Adrenal gland (tissue), 9 donors: ENCODE measurements at regions not wholly inside any gene's neighbourhood (a gene's known extent, or its start where the extent isn't known, plus 50 kb on each side); places are given as distances from the start of the nearest gene placed in this dataset.

ENCODE experiments used
- DNase-seq, 7 donors: peaks; one replicate each; pipeline ENCODE4 v3.0.0-alpha.2; 2019 to 2020
- H3K27ac ChIP-seq, 5 donors: fragments of 200-600 bp; sonication (generic) in 4 of 5; 1 replicate in 3 of 5; 2 replicates in 2 of 5; pipeline versions ENCODE4 v1.5.1 to v1.8.0; 2016 to 2020; ENCODE audit warnings: mild to moderate bottlenecking in 1 of 5
- H3K27me3 ChIP-seq: fragments of 200-600 bp; 2 replicates; pipeline ENCODE4 v1.8.0; 2021
- H3K36me3 ChIP-seq, 2 donors: fragments of 200-600 bp; replicated peaks in 1 of 2; 1 replicate in 1 of 2; 2 replicates in 1 of 2; pipeline versions ENCODE4 v1.5.1 to v1.8.0; 2018 to 2022
- H3K4me1 ChIP-seq, 2 donors: fragments of 200-600 bp; replicated peaks in 1 of 2; 1 replicate in 1 of 2; 2 replicates in 1 of 2; pipeline versions ENCODE4 v1.5.1 to v1.8.0; 2018 to 2021
- H3K4me3 ChIP-seq, 4 donors: fragments of 200-600 bp; sonication (generic) in 3 of 4; one replicate each; pipeline ENCODE4 v1.5.1; 2016 to 2018
- H3K9me3 ChIP-seq, 3 donors: fragments of 200-600 bp; sonication (generic) in 1 of 3; replicated peaks in 1 of 3; 1 replicate in 2 of 3; 2 replicates in 1 of 3; pipeline versions ENCODE4 v1.5.1 to v1.8.0; 2016 to 2021
- POLR2A ChIP-seq, 2 donors: fragments of 450-650 bp; IDR thresholded peaks; one replicate each; pipeline ENCODE4 v1.6.1; 2017; ENCODE audit warnings: antibody characterized with exemption in 2 of 2, mild to moderate bottlenecking in 2 of 2, moderate library complexity in 1 of 2
- WGBS, 4 donors: extraction: QIAGEN DNeasy Blood & Tissue Kit in 2 of 4; methylation state at CpG; one replicate each; pipeline versions ENCODE4 v1.1.5 to v1.1.7; 2013 to 2017; 5-methylcytosine and 5-hydroxymethylcytosine counted together
- intact Hi-C, 2 donors: fragments of 100-400 bp; cut with DNase I; formaldehyde crosslinking; loops; one replicate each; pipeline versions ENCODE4 v1.14.1 to v1.15.0; 2022 to 2023
- TF ChIP-seq, protein P1 (sequence below), 6 experiments: fragments of 450-650 bp in 4 of 6; fragments of 200-600 bp in 2 of 6; sonication (generic) in 1 of 6; IDR thresholded peaks; 1 replicate in 5 of 6; 2 replicates in 1 of 6; pipeline versions ENCODE4 v1.5.1 to v1.8.0; 2016 to 2021; ENCODE audit warnings: antibody characterized with exemption in 6 of 6, mild to moderate bottlenecking in 2 of 6, moderate library complexity in 1 of 6
- donor health status: healthy with polysubstance abuse.
- donor health status: Bipolar disorder and iron deficiency.
- donor health status: DM: yes; HTN: yes; CAD: no.
- donor health status: DM: no; HTN: no; CAD: no.
- donor health status: DM: no; HTN: no; CAD: no.

DNA sequence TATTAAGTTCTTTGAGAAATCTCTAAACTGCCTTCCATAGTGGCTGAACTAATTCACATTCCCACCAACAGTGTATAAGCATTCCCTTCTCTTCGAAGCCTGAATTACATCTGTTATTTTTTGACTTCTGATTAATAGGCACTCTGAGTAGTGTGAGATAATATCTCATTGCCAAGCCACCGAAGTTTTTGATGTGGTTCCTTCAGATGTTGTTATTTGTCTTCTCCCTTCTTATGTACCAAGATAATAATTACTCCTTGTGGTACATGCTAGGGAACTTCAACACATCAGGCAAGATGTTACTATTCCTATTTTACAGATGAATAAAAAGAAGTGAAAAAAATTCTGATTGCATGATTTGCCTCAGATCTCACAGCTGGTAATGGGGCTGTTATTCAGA is 70.9 kb downstream of the KCTD12 start:
- Histone ChIP-seq H3K9me3 (no peaks in the 10 kb centered on the region), H3K27me3 (no peaks in the 10 kb centered on the region), H3K36me3 (no peaks in the 10 kb centered on the region), H3K4me3 (no peak overlapping the region), H3K4me1 (peaks cover 0 to 6% of the 10 kb centered on the region in 2 donors), H3K27ac (no peak overlapping the region)
- intact Hi-C loops: no loop called here
- no peak for TF ChIP-seq POLR2A (IDR thresholded peaks at IDR 0.05)
- TF ChIP-seq, protein P1, sequence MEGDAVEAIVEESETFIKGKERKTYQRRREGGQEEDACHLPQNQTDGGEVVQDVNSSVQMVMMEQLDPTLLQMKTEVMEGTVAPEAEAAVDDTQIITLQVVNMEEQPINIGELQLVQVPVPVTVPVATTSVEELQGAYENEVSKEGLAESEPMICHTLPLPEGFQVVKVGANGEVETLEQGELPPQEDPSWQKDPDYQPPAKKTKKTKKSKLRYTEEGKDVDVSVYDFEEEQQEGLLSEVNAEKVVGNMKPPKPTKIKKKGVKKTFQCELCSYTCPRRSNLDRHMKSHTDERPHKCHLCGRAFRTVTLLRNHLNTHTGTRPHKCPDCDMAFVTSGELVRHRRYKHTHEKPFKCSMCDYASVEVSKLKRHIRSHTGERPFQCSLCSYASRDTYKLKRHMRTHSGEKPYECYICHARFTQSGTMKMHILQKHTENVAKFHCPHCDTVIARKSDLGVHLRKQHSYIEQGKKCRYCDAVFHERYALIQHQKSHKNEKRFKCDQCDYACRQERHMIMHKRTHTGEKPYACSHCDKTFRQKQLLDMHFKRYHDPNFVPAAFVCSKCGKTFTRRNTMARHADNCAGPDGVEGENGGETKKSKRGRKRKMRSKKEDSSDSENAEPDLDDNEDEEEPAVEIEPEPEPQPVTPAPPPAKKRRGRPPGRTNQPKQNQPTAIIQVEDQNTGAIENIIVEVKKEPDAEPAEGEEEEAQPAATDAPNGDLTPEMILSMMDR (IDR thresholded peaks at IDR 0.05): no peak
- no peak for DNase-seq
- WGBS, 4 donors: 47 to 71% (median 69%) methylated on average over 2 of the region's 2 CpGs

- H3K27me3 ChIP-seq: no peaks in the 10 kb centered on the region
- peaks cover 0 to 6% of the 10 kb centered on the region in 2 donors for H3K4me1 ChIP-seq
- no peaks in the 10 kb centered on the region for H3K36me3 ChIP-seq
- no peak overlapping the region for H3K4me3 ChIP-seq
- H3K27ac ChIP-seq: no peak overlapping the region
- H3K9me3 ChIP-seq: no peaks in the 10 kb centered on the region
- DNase-seq: no peak
- TF ChIP-seq POLR2A (IDR thresholded peaks at IDR 0.05): no peak
- TF ChIP-seq, protein P1 (IDR thresholded peaks at IDR 0.05): no peak
- intact Hi-C loops: no loop called here
Measured at GRCh38 chr13:76813891-76814290, 72.3 kb downstream of the KCTD12 start.

DNA sequence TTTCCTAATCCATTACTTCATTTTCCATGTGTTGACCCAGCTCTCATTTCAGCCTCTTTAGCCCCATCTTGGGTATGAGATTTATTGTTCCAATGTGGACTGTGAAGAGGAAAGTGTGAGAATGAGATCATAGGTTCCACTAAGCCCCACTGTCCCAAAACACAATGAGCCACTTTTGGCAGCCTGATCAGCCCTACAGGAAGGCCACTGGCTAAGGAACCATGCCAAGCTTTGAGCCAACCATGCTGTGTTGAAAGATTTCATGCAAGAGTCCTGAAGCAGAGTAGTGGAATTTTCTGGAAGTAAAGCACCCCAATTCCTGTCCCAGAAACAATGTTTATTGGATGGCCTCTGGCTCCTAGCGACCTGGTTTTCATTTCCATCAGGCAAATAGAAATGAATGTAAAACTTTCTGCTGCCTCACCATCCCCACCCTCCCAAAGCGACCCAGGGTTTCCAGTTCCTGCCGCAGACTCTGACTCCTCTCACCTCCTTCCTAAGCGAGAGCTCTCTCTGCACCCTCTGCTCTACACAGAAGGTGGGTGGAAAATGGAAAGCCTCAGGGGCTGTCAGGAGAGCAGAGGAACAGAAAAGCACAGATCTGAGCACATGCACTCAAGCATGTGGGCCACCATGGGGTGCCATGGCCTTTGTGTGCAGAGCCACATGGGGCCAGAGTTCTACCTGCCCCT is 73.1 kb downstream of the KCTD12 start:
- TF ChIP-seq, protein P1 (IDR thresholded peaks at IDR 0.05): no peak
- TF ChIP-seq POLR2A (IDR thresholded peaks at IDR 0.05): no peak
- intact Hi-C loops: no loop called here
- H3K27ac ChIP-seq: no peak overlapping the region
- no peaks in the 10 kb centered on the region for H3K9me3 ChIP-seq
- no peaks in the 10 kb centered on the region for H3K27me3 ChIP-seq
- peak in 6 of 7 donors; percentile 28 to 69 (median 58) for DNase-seq
- H3K4me3 ChIP-seq: no peak overlapping the region
- 84 to 93% (median 88%) methylated on average over 4 of the region's 4 CpGs for WGBS, 4 donors
- no peaks in the 10 kb centered on the region for H3K36me3 ChIP-seq
- H3K4me1 ChIP-seq: peaks cover 0 to 6% of the 10 kb centered on the region in 2 donors

- no peaks in the 10 kb centered on the region for H3K9me3 ChIP-seq
- intact Hi-C loops: no loop called here
- no peak overlapping the region for H3K27ac ChIP-seq
- H3K27me3 ChIP-seq: no peaks in the 10 kb centered on the region
- peak; percentile 25 to 71 (median 40) for DNase-seq
- 57 to 80% (median 70%) methylated on average over 4 of the region's 4 CpGs for WGBS, 4 donors
- peaks cover 0 to 6% of the 10 kb centered on the region in 2 donors for H3K4me1 ChIP-seq
- H3K4me3 ChIP-seq: no peak overlapping the region
- no peaks in the 10 kb centered on the region for H3K36me3 ChIP-seq
- TF ChIP-seq, protein P1 (IDR thresholded peaks at IDR 0.05): no peak
- no peak for TF ChIP-seq POLR2A (IDR thresholded peaks at IDR 0.05)
Measured at GRCh38 chr13:76812206-76812897, 73.9 kb downstream of the KCTD12 start.
